GM20431 (cell line): ENCODE measurements at regions not wholly inside any gene's neighbourhood (a gene's known extent, or its start where the extent isn't known, plus 50 kb on each side); places are given as distances from the start of the nearest gene placed in this dataset.

Experiments used
- in situ Hi-C: fragments of 300-500 bp; cut with MseI, MboI; formaldehyde crosslinking; loops from one replicate; pipeline ENCODE4 v1.15.0; 2020; ENCODE audit warnings: low sequenced_read_pairs; ENCODE audit not compliant: unreplicated experiment

- in situ Hi-C loops, result no loop called here
These were observed 1202.3 kb downstream of the BCL11B start for GRCh38 chr14:98069712-98070171.

- in situ Hi-C loops, result no loop called here
These were observed 1201.5 kb downstream of the BCL11B start for GRCh38 chr14:98070536-98070935.

- in situ Hi-C loops, result no loop called here
These were observed 1197.9 kb downstream of the BCL11B start for GRCh38 chr14:98074111-98074510.

DNA sequence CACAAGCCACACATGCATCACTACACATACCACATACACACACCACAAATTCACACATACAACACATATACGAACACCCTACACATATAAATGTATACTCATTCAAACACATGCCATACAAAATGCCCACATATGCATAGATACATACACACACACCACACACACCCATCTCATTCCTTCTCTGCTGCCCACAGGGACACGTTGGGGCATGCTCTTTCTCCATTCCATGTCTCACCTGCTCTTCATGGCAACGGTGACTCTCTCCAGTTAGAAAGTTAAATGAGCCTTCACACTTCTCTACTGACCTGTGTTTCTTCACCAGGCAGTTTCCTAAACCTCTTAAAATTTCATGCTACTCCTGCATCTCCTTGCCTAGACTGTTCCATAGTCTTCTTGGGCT is 1194.8 kb downstream of the BCL11B start:
- in situ Hi-C loops, result no loop called here

GRCh38 chr14:98082833-98083232 is 1189.2 kb downstream of the BCL11B start:
- in situ Hi-C loops, result no loop called here

DNA sequence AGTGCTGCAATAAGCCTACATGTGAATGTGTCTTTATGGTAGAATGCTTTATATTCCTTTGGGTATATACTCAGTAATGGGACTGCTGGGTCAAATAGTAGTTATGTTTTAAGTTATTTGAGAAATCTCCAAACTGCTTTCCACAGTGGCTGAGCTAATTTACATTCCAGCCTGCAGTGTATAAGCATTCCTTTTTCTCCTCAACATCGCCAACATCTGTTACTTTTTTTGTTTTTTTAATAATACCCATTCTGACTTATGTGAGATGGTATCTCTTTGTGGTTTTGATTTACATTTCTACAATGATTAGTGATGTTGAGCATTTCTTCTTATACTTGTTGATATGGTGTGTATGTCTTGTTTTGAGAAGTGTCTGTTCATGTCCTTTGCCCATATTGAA is 1186.2 kb downstream of the BCL11B start:
- in situ Hi-C loops, result no loop called here

GRCh38 chr14:98093111-98093510 is 1178.9 kb downstream of the BCL11B start:
- in situ Hi-C loops, result no loop called here

DNA sequence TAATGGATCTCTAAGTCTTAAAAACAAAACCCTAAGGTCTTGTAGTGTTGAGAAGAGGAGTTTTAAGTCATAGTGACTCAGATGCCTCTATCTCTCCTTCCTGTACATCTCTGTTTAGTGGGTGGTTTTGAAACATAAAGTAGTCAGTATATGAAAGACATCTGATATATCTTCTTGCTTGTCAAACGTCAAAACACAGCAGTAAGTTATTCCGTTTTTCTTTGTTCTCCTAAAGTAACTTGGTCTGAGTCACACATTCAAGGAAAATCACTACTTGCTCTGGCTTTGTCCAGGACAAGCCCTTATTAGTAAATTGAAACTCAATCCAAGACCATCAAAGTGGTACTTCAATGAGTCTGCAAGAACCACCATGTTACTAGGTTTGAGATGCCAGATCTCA is 1172.5 kb downstream of the BCL11B start:
- in situ Hi-C loops, result no loop called here

DNA sequence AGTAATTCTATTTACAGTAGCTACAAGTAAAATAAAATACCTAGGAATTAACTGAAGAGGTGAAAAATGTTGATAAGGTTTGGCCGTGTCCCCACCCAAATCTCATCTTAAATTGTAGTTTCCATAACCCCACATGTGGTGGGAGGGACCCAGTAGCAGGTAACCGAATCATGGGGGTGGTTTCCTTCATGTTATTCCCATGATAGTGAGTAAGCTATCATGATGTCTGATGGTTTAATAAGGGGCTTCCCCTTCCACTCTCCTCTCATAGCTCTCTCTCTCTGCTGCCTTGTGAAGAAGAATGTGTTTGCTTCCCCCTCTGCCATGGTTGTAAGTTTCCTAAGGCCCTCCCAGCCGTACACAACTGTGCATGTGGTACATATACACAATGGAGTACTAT is 1170.7 kb downstream of the BCL11B start:
- in situ Hi-C loops, result no loop called here

DNA sequence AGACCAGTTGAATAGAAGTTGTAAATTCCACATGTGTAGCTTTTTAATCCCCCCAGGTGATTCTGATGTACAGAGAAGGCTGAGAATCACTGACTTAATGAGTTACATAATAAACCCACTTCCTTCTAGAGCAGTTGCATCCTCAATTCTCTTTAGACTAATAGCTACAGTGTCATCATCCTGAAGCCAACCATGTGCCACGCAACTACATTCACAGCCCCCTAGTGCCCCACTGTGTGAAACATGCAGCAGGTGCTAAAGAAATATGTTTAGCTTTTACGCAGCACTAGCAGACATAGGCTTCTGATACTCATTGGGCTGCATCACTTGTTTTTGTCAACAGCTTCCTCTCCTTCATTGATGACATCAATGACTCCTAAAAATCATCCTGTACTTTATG is 1168.3 kb downstream of the BCL11B start:
- in situ Hi-C loops, result no loop called here

DNA sequence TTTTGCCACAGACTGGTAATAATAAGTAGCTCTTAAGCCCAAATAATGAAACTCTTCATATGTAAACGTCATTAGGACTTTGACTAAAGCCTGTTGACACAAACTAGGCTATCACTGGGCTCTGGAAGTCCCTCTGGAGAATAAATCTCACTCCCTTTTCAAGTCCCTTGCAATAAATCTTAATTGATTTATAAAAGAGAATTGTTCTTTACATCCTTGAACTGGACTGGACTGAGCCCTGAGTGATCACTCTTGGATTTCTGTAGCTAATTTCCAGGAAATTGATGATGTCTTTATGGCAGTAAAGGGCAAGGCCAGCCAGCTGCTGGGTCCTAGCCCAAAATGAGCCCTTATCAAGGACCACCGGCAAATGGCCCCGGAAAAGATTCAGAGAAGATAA is 1162.7 kb downstream of the BCL11B start:
- in situ Hi-C loops, result no loop called here

DNA sequence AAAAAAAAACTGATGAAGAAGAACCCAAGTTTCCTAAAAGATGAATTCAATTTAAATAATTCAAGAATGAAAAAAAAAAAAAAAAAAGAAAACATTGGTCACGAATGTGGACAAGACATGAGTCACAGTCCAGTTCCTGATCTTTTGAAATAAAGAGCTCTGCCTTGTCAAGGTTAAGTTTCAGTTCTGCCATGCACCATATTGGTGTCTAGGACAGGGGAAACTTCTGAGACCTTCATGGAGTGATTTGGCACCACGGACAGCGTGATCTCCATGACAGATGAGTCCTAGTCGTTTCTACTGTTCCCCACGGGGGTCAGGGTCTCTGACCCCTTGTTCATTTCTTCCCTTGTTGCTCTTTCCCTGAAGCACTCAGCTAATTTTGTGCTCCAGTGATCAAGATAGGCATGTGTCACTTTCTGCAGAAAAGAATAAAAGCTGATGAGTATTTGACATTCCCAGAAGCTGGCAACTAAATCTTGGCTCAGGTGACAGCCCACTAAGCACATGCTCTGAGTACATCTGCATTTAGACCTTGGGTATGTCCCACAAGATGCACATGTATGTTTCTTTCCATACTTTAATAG is 1159.7 kb downstream of the BCL11B start:
- in situ Hi-C loops, result no loop called here

- in situ Hi-C loops, result no loop called here
These were observed 1157.7 kb downstream of the BCL11B start for GRCh38 chr14:98114122-98114895.

DNA sequence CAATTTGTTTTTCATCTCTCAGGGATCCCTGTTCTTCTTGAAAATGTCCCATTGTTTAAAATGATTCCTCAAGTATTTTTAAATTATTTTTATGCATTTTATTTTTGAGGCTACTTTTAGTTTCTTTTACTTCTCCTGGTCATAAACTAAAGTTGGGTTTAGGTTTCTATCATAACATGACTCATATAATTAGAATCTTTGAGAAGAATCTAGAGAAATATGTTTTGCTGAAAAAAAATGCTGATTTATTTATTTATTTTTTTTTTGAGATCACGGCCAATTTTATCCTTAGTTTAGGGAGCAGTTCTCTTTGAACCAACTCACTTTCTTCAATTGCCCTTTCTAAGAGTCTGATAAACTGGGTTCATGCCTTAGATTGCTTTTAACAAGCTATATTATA is 1157.1 kb downstream of the BCL11B start:
- in situ Hi-C loops, result no loop called here

DNA sequence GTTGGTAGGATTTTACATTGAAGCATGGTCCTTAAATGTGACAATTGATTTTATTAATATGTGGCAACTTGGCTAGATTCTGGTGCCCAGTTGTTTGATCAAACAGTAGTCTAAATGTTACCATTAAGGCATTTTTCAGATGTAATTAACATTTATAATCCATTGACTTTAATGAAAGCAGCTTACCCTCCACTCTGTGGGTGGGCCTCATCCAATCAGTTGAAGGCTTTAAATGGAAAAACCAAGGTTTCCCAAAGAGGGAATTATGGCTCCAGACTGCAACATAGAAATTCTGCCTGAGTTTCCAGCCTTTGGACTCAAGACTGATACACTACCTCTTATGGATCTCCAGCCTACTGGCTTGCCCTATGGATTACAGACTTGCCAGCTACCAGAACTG is 1153.2 kb downstream of the BCL11B start:
- in situ Hi-C loops, result no loop called here

DNA sequence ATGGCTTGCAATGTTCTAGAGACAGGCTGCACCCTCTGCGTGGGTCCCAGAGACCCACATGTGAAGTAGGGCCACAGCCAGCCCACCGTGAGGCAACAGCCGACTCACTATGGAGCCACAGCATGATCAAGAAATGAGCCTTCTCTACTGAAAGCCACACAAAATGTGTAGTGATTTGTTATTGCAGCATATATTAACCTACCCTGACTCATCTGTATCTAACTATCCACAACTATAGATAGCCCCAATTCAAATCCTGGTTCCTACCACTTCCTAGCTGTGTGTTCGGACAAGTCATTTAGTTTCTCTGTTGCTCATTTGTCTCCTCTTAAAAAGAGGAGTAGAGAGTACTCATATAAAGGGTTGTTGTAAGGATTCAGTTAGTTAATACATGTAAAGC is 1152.3 kb downstream of the BCL11B start:
- in situ Hi-C loops, result no loop called here

GRCh38 chr14:98120831-98121464 is 1151.0 kb downstream of the BCL11B start:
- in situ Hi-C loops, result no loop called here

GRCh38 chr14:98122527-98122926 is 1149.5 kb downstream of the BCL11B start:
- in situ Hi-C loops, result no loop called here

DNA sequence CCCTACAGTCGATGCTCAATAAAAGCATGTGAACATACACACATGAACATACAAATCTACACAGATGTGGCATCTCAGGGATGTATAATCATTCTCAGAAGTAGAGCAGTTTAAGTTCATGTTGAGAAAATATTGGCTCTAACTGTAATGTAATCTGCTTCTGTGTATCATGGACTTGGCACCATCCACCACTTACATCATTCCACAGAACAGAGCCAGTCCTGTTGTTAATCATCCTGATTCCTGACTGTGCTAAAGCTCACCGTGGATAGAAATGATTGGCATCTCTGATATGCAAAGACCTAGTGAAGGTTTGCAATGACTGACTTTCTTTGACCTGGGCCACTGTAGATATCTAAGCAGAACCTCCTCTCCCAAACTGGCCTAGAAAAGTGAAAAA is 1141.3 kb downstream of the BCL11B start:
- in situ Hi-C loops, result no loop called here

- in situ Hi-C loops, result no loop called here
These were observed 1140.6 kb downstream of the BCL11B start for GRCh38 chr14:98131406-98131805.

GRCh38 chr14:98133806-98134205 is 1138.2 kb downstream of the BCL11B start:
- in situ Hi-C loops, result no loop called here
